Mucosa of rectum (tissue), 2 donors: ENCODE measurements at regions not wholly inside any gene's neighbourhood (a gene's known extent, or its start where the extent isn't known, plus 50 kb on each side); places are given as distances from the start of the nearest gene placed in this dataset.

ENCODE experiments used
- H3K27ac ChIP-seq, 2 donors: one replicate each; pipeline ENCODE4 v1.7.0; 2013; ENCODE audit warnings: inconsistent platforms in 2 of 2, low read depth in 2 of 2, low read length in 2 of 2
- H3K27me3 ChIP-seq, 2 donors: one replicate each; pipeline ENCODE4 v1.7.0; 2013; ENCODE audit warnings: low read length in 2 of 2; ENCODE audit not compliant: control insufficient read depth in 2 of 2, insufficient read depth in 2 of 2
- H3K36me3 ChIP-seq, 2 donors: one replicate each; pipeline ENCODE4 v1.7.0; 2013; ENCODE audit warnings: low read length in 2 of 2; ENCODE audit not compliant: control insufficient read depth in 2 of 2, insufficient read depth in 2 of 2
- H3K4me1 ChIP-seq, 2 donors: one replicate each; pipeline ENCODE4 v1.7.0; 2013; ENCODE audit warnings: low read length in 2 of 2, mild to moderate bottlenecking in 1 of 2; ENCODE audit not compliant: control insufficient read depth in 2 of 2, insufficient read depth in 2 of 2
- H3K4me3 ChIP-seq, 2 donors: one replicate each; pipeline ENCODE4 v1.7.0; 2013; ENCODE audit warnings: low read length in 2 of 2
- H3K9ac ChIP-seq, 2 donors: one replicate each; pipeline ENCODE4 v1.7.0; 2013; ENCODE audit warnings: low read length in 2 of 2, low read depth in 1 of 2, mild to moderate bottlenecking in 1 of 2
- H3K9me3 ChIP-seq, 2 donors: one replicate each; pipeline ENCODE4 v1.7.0; 2013; ENCODE audit warnings: low read length in 2 of 2; ENCODE audit not compliant: control insufficient read depth in 2 of 2
- donor health status: healthy.
- donor health status: Normal muscosa, but diverticular disease.

GRCh38 chr10:55266797-55267196, 465.8 kb upstream of the PCDH15 start:
- Histone ChIP-seq H3K27me3 (no peaks in the 10 kb centered on the region), H3K4me3 (no peak overlapping the region), H3K9me3 (no peaks in the 10 kb centered on the region), H3K27ac (no peak overlapping the region), H3K9ac (no peak overlapping the region), H3K4me1 (no peaks in the 10 kb centered on the region), H3K36me3 (no peaks in the 10 kb centered on the region)

GRCh38 chr10:55263327-55263726, 462.3 kb upstream of the PCDH15 start:
- no peak overlapping the region for H3K9ac ChIP-seq
- no peaks in the 10 kb centered on the region for H3K36me3 ChIP-seq
- no peaks in the 10 kb centered on the region for H3K9me3 ChIP-seq
- H3K27me3 ChIP-seq: no peaks in the 10 kb centered on the region
- no peak overlapping the region for H3K27ac ChIP-seq
- no peaks in the 10 kb centered on the region for H3K4me1 ChIP-seq
- H3K4me3 ChIP-seq: no peak overlapping the region

GRCh38 chr10:55242544-55242943, 441.5 kb upstream of the PCDH15 start:
- H3K27ac ChIP-seq: no peak overlapping the region
- no peaks in the 10 kb centered on the region for H3K27me3 ChIP-seq
- H3K9me3 ChIP-seq: no peaks in the 10 kb centered on the region
- H3K4me3 ChIP-seq: no peak overlapping the region
- no peak overlapping the region for H3K9ac ChIP-seq
- H3K4me1 ChIP-seq: no peaks in the 10 kb centered on the region
- H3K36me3 ChIP-seq: no peaks in the 10 kb centered on the region

GRCh38 chr10:55237462-55237861, 436.4 kb upstream of the PCDH15 start:
- H3K27ac ChIP-seq: no peak overlapping the region
- H3K9ac ChIP-seq: no peak overlapping the region
- no peaks in the 10 kb centered on the region for H3K27me3 ChIP-seq
- H3K9me3 ChIP-seq: no peaks in the 10 kb centered on the region
- no peak overlapping the region for H3K4me3 ChIP-seq
- no peaks in the 10 kb centered on the region for H3K4me1 ChIP-seq
- H3K36me3 ChIP-seq: no peaks in the 10 kb centered on the region

- peak overlapping the region in 1 of 2 donors; percentile 42 for H3K4me3 ChIP-seq
- H3K4me1 ChIP-seq: no peaks in the 10 kb centered on the region
- no peaks in the 10 kb centered on the region for H3K27me3 ChIP-seq
- no peak overlapping the region for H3K27ac ChIP-seq
- H3K36me3 ChIP-seq: no peaks in the 10 kb centered on the region
- H3K9ac ChIP-seq: no peak overlapping the region
- no peaks in the 10 kb centered on the region for H3K9me3 ChIP-seq
Observed at GRCh38 chr10:55233505-55233904, 432.5 kb upstream of the PCDH15 start.

- H3K27ac ChIP-seq: no peak overlapping the region
- no peaks in the 10 kb centered on the region for H3K4me1 ChIP-seq
- H3K9ac ChIP-seq: no peak overlapping the region
- no peaks in the 10 kb centered on the region for H3K9me3 ChIP-seq
- H3K36me3 ChIP-seq: no peaks in the 10 kb centered on the region
- peak overlapping the region in 1 of 2 donors; percentile 42 for H3K4me3 ChIP-seq
- H3K27me3 ChIP-seq: no peaks in the 10 kb centered on the region
Observed at GRCh38 chr10:55233090-55233489, 432.1 kb upstream of the PCDH15 start.

- H3K27me3 ChIP-seq: no peaks in the 10 kb centered on the region
- H3K4me1 ChIP-seq: no peaks in the 10 kb centered on the region
- no peak overlapping the region for H3K4me3 ChIP-seq
- no peaks in the 10 kb centered on the region for H3K36me3 ChIP-seq
- no peaks in the 10 kb centered on the region for H3K9me3 ChIP-seq
- no peak overlapping the region for H3K9ac ChIP-seq
- no peak overlapping the region for H3K27ac ChIP-seq
Observed at GRCh38 chr10:55232553-55232952, 431.5 kb upstream of the PCDH15 start.

GRCh38 chr10:55227967-55228366, 426.9 kb upstream of the PCDH15 start:
- H3K27ac ChIP-seq: no peak overlapping the region
- no peak overlapping the region for H3K9ac ChIP-seq
- no peaks in the 10 kb centered on the region for H3K27me3 ChIP-seq
- no peaks in the 10 kb centered on the region for H3K4me1 ChIP-seq
- no peaks in the 10 kb centered on the region for H3K9me3 ChIP-seq
- no peaks in the 10 kb centered on the region for H3K36me3 ChIP-seq
- H3K4me3 ChIP-seq: no peak overlapping the region

- Histone ChIP-seq H3K27ac (no peak overlapping the region), H3K36me3 (no peaks in the 10 kb centered on the region), H3K4me1 (no peaks in the 10 kb centered on the region), H3K9ac (no peak overlapping the region), H3K4me3 (no peak overlapping the region), H3K27me3 (no peaks in the 10 kb centered on the region), H3K9me3 (no peaks in the 10 kb centered on the region)
Observed at GRCh38 chr10:55224007-55224781, 423.2 kb upstream of the PCDH15 start.

- Histone ChIP-seq H3K9me3 (no peaks in the 10 kb centered on the region), H3K36me3 (no peaks in the 10 kb centered on the region), H3K4me3 (no peak overlapping the region), H3K27me3 (no peaks in the 10 kb centered on the region), H3K9ac (no peak overlapping the region), H3K27ac (no peak overlapping the region), H3K4me1 (no peaks in the 10 kb centered on the region)
Observed at GRCh38 chr10:55223352-55223751, 422.3 kb upstream of the PCDH15 start.
